SK-N-MC (cell line): ENCODE measurements at regions not wholly inside any gene's neighbourhood (a gene's known extent, or its start where the extent isn't known, plus 50 kb on each side); places are given as distances from the start of the nearest gene placed in this dataset.

Experiments
- DNase-seq: peaks from one replicate; pipeline ENCODE4 v3.0.0-alpha.2; 2011; ENCODE audit warnings: low read depth, low spot score
- H3K27ac ChIP-seq: fragments of 200-600 bp; sonication (generic); 2 replicates; pipeline ENCODE4 v1.5.1; 2016; ENCODE audit warnings: mixed run types
- H3K36me3 ChIP-seq: fragments of 200-600 bp; sonication (generic); 2 replicates; pipeline ENCODE4 v1.6.1; 2017; ENCODE audit warnings: antibody characterized with exemption, low read length, mixed read lengths; ENCODE audit not compliant: insufficient read depth
- H3K4me3 ChIP-seq: fragments of 200-600 bp; sonication (generic); 2 replicates; pipeline ENCODE4 v1.5.1; 2016
- H3K9ac ChIP-seq: fragments of 200-600 bp; sonication (generic); 2 replicates; pipeline ENCODE4 v1.8.0; 2017; ENCODE audit warnings: mixed run types, mixed read lengths; ENCODE audit not compliant: insufficient read length
- H3K9me3 ChIP-seq: fragments of 200-600 bp; sonication (generic); 2 replicates; pipeline ENCODE4 v1.6.1; 2017; ENCODE audit warnings: low read depth, mild to moderate bottlenecking, antibody characterized with exemption, low read length, moderate library complexity, mixed read lengths
- EZH2 ChIP-seq: fragments of 200-600 bp; sonication (generic); IDR thresholded peaks from one replicate; pipeline ENCODE4 v1.6.1; 2017; ENCODE audit warnings: antibody characterized with exemption
- FOXP2 ChIP-seq: optimal IDR thresholded peaks from 2 replicates; pipeline ENCODE3; 2011; ENCODE audit warnings: mild to moderate bottlenecking, moderate library complexity; ENCODE audit not compliant: insufficient read depth; ENCODE audit errors: extremely low read length, control extremely low read depth
- POLR2AphosphoS5 ChIP-seq: IDR thresholded peaks from 2 replicates; pipeline ENCODE4 v1.6.1; 2012; ENCODE audit warnings: mild to moderate bottlenecking, low read depth, low read length, borderline replicate concordance

DNA sequence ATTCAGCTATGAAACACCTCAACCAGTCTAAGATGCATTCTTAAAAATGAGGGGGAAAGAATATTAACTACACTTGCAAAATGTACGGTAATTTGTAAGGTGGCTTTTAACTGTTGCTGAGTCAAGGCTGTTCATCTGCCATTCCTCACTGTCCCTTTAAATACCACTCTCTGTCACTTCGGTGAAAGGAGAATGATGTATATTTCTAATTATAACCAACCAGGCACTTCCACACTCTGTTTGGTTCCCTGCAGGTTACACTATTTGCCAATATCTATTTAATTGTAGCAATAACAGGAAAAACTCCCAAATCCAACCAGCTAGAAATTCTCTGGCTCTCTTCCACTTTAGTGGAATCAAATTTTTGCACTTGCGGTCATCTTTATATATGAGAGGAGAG, 70.5 kb upstream of the SLCO3A1 start:
- TF ChIP-seq EZH2, result no peak
- no peak for TF ChIP-seq FOXP2
- TF ChIP-seq POLR2AphosphoS5, result no peak
- no peak overlapping the region for H3K27ac ChIP-seq
- no peak overlapping the region for H3K4me3 ChIP-seq
- H3K9ac ChIP-seq, result no peak overlapping the region
- no peaks in the 10 kb centered on the region for H3K9me3 ChIP-seq
- no peak for DNase-seq
- H3K36me3 ChIP-seq, result no peaks in the 10 kb centered on the region

DNA sequence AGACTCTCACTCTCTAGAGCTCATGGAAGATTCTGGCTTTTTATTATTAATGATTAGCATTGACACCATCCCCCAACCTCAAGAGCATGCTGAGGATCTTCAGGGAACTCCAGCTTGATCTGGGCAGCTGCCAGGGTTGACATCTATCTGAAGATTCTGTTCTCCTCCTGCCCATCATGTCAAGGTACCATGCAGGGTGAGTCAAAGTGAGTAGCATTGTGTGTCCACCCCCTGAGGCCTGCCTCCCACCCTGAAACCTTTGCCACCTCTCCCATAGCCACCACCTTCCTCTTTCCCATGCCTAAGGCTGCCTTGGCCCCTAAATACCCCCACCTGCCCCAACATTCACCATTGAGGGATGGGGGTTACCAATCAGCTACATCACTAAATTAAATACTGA, 70.1 kb upstream of the SLCO3A1 start:
- Histone ChIP-seq H3K9me3 (no peaks in the 10 kb centered on the region), H3K4me3 (no peak overlapping the region), H3K36me3 (no peaks in the 10 kb centered on the region), H3K9ac (no peak overlapping the region), H3K27ac (no peak overlapping the region)
- TF ChIP-seq EZH2 (no peak), POLR2AphosphoS5 (no peak)
- no peak for DNase-seq

DNA sequence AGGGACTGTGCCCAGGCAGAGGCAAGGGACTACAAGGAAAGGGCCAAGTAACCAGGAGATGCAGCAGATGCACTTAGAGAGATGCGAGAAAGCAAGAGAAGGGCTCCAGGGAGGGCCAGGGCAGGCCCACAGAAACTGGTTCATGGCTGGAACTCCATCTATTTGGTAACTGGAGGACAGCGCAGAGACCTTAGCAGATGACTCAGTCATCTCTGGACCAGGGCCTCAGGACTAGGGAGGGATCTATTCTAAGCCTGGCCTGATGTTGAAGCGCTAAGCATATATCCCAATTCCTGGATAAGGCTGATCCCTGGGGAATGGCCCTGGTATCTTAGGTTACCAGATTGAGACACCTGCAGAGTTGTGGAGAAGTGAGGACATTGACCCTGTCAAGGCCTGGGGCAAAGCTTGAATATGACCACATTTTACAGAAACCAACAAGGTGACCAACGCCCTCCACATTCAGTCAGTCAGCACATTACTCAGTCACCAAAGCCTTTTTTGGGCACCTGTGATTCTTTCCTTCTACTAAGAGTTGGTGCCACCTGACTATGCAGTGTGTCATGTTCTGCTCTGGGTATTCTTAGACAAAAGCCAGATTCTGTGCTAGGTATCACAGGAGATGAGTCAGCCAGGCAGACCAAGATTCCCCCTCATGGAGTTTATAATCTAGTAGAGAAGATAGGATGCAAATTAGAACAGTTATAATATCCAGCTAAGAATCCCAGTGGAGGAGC, 68.4 kb upstream of the SLCO3A1 start:
- H3K27ac ChIP-seq, result no peak overlapping the region
- no peak overlapping the region for H3K9ac ChIP-seq
- H3K4me3 ChIP-seq, result no peak overlapping the region
- no peaks in the 10 kb centered on the region for H3K36me3 ChIP-seq
- TF ChIP-seq POLR2AphosphoS5, result no peak
- TF ChIP-seq FOXP2, result no peak
- TF ChIP-seq EZH2, result no peak
- no peaks in the 10 kb centered on the region for H3K9me3 ChIP-seq
- no peak for DNase-seq

DNA sequence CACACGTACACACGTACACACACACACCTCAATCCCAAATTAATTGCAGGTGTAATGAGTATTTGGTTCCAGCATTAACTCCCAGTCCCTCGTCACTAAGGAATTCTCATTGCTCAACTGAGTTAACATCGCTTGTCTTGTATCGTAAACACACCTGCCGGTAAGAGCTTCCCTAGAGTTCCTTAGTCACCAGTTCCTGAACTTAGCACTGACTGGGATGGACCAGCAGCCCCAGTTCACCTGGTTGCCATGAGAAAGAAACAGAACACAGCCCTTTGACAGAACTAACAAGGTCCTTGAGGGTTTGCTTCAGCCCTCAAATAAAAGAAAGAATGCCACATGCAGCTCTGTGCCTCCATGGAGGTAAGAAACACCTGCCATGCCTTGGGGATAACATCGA, 66.3 kb upstream of the SLCO3A1 start:
- H3K9me3 ChIP-seq, result no peaks in the 10 kb centered on the region
- no peak for TF ChIP-seq FOXP2
- no peak for TF ChIP-seq EZH2
- no peak for TF ChIP-seq POLR2AphosphoS5
- no peak overlapping the region for H3K27ac ChIP-seq
- no peak overlapping the region for H3K9ac ChIP-seq
- no peak overlapping the region for H3K4me3 ChIP-seq
- no peaks in the 10 kb centered on the region for H3K36me3 ChIP-seq
- DNase-seq, result no peak

DNA sequence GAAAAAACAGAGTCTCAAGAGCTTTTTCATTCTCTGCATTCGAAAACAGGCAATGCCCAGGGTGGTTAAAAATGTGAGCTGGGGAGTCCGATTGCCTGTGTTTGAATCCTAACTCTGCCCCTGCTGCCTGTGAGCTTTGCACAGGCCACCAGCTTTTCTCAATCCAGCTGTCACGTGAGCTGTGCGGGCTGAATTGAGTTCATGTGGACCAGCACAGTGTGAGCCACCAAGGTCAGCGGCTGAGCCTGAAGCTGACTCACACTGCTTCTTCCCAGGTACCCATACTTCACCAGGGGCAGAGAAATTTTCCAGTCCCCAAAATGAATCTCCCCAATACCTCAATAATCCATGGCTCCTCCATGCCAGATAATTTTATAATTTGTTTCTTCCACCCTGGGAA, 64.4 kb upstream of the SLCO3A1 start:
- Histone ChIP-seq H3K36me3 (no peaks in the 10 kb centered on the region), H3K9me3 (no peaks in the 10 kb centered on the region), H3K4me3 (no peak overlapping the region), H3K27ac (no peak overlapping the region), H3K9ac (no peak overlapping the region)
- no peak for DNase-seq
- TF ChIP-seq FOXP2 (no peak), POLR2AphosphoS5 (no peak), EZH2 (no peak)

DNA sequence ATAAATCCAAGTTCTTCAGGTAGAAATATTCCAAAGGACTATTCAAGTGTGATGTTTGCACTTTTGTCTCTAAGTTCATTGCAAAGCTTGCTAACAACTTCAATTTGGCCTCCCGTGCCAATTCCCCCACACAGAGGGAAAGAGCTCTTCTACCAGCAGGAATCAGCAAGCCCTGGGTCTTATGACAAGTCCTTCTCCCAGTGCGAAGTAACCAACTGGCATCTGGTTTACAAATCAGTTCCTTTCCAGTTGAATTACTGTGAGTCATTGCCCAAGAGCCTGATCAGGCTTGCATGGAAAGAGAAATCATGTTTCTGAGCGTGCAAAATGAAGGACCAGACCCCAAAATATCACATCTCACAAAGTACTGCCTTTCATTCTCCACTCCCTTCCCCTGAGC, 62.7 kb upstream of the SLCO3A1 start:
- TF ChIP-seq FOXP2, result no peak
- TF ChIP-seq EZH2, result no peak
- no peak for TF ChIP-seq POLR2AphosphoS5
- no peak for DNase-seq
- no peak overlapping the region for H3K4me3 ChIP-seq

DNA sequence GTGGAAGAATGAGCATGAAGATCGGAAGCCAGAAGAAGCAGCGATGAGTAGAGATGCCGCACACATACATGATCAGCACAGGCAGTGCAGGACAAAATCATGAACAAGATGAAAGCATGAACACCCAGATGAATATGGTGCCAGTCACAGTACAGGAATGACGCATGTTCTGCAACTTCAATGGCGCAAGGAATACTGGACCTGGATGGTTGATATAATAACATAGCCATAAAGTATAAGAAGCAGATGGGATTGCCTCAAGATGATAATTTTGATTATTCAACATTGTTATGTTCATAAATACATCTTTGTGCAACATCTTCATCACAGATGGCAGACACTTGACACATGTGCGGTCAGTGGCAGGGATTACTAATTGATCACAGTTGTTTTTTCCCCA, 59.7 kb upstream of the SLCO3A1 start:
- no peak overlapping the region for H3K9ac ChIP-seq
- H3K36me3 ChIP-seq, result no peaks in the 10 kb centered on the region
- no peak for DNase-seq
- no peaks in the 10 kb centered on the region for H3K9me3 ChIP-seq
- no peak overlapping the region for H3K27ac ChIP-seq
- H3K4me3 ChIP-seq, result no peak overlapping the region
- no peak for TF ChIP-seq EZH2
- no peak for TF ChIP-seq FOXP2
- TF ChIP-seq POLR2AphosphoS5, result no peak

More for the DNA sequence above, 62.7 kb upstream of the SLCO3A1 start:
- no peak overlapping the region for H3K9ac ChIP-seq
- no peaks in the 10 kb centered on the region for H3K9me3 ChIP-seq
- no peaks in the 10 kb centered on the region for H3K36me3 ChIP-seq
- no peak overlapping the region for H3K27ac ChIP-seq

DNA sequence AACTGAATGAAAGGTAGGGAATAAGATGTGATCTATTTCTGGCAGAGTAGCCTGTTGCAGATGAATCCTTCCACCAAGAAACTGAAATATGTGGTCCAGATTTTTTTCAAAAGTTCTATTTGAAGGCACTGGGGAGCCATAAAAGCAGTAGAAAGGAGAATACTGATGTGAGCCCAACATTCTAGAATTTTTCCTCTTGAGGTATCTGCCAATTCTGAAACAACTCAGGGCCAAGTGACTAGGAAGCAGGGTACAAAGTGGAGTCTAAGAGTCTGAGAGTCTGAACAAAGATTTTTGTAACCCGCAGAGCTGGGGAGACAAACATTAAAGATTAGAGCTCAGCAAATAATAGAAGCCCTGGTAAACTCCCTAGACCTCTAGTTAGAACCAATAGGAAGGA, 58.3 kb upstream of the SLCO3A1 start:
- no peaks in the 10 kb centered on the region for H3K9me3 ChIP-seq
- no peak for TF ChIP-seq POLR2AphosphoS5
- TF ChIP-seq EZH2, result no peak
- no peak for TF ChIP-seq FOXP2
- DNase-seq, result no peak

DNA sequence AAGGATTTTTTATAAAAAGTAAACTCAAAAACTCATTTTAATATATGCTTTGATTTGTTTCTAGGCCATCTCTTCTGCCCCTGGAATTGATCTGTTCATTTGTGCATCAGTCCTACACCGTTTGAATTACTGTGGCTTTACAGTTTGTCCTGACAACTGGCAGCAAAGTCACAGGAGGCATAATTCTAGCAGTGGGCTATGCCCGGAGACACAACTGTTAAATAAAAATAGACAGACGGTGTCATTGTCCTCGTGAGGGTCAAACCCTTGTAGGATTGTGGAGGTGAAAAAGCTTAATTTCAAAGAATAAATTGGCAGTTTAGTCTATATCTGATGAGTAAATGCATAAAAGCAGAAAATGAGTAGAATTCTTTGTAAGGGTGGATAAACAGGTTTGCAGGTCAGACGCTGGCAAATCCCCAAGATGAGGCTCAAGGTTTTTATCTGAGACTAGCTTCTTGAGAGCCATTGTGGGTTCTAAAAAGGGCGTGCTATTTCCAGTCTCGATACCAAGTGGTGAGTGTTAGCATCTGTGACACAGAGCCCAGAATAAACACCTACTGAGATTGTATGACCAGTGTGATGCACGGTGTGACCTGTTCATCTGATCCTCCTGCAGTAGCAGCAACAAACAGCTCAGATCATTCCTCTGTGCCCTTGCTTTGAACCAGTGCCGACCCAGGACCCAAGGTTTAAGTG, 51.5 kb upstream of the SLCO3A1 start:
- TF ChIP-seq FOXP2, result no peak
- no peak for TF ChIP-seq EZH2
- no peak for TF ChIP-seq POLR2AphosphoS5
- H3K36me3 ChIP-seq, result no peaks in the 10 kb centered on the region
- H3K9ac ChIP-seq, result no peak overlapping the region
- no peak overlapping the region for H3K4me3 ChIP-seq
- DNase-seq, result no peak
- no peaks in the 10 kb centered on the region for H3K9me3 ChIP-seq
- no peak overlapping the region for H3K27ac ChIP-seq

More for the DNA sequence above, 58.3 kb upstream of the SLCO3A1 start:
- no peak overlapping the region for H3K27ac ChIP-seq
- H3K4me3 ChIP-seq, result no peak overlapping the region
- no peaks in the 10 kb centered on the region for H3K36me3 ChIP-seq
- no peak overlapping the region for H3K9ac ChIP-seq
